Thyroid gland (tissue), 4 donors: ENCODE measurements at regions not wholly inside any gene's neighbourhood (a gene's known extent, or its start where the extent isn't known, plus 50 kb on each side); places are given as distances from the start of the nearest gene placed in this dataset.

ENCODE experiments used
- DNase-seq, 2 donors: peaks; one replicate each; pipeline ENCODE4 v3.0.0-alpha.2; 2019
- H3K27ac ChIP-seq, 3 donors: fragments of 200-600 bp; sonication (generic); 1 replicate in 2 of 3; 2 replicates in 1 of 3; pipeline ENCODE4 v1.5.1; 2016 to 2019; ENCODE audit warnings: mild to moderate bottlenecking in 1 of 3, moderate library complexity in 1 of 3
- H3K27me3 ChIP-seq: fragments of 200-600 bp; sonication (generic); one replicate; pipeline ENCODE4 v1.5.1; 2019
- H3K36me3 ChIP-seq, 2 donors: fragments of 200-600 bp; sonication (generic); one replicate each; pipeline ENCODE4 v1.5.1; 2016 to 2019
- H3K4me1 ChIP-seq, 2 donors: fragments of 200-600 bp; sonication (generic); one replicate each; pipeline ENCODE4 v1.5.1; 2017 to 2019
- H3K4me3 ChIP-seq, 3 donors: fragments of 200-600 bp; sonication (generic); replicated peaks in 1 of 3; 1 replicate in 2 of 3; 2 replicates in 1 of 3; pipeline ENCODE4 v1.5.1; 2016; ENCODE audit warnings: mild to moderate bottlenecking in 1 of 3
- H3K9me3 ChIP-seq: fragments of 200-600 bp; sonication (generic); one replicate; pipeline ENCODE4 v1.5.1; 2017
- CTCF ChIP-seq, 6 experiments: fragments of 200-600 bp in 3 of 6; fragments of 450-650 bp in 3 of 6; sonication (generic) in 3 of 6; IDR thresholded peaks; one replicate each; pipeline ENCODE4 v1.5.1; 2016 to 2019; ENCODE audit warnings: antibody characterized with exemption in 6 of 6, mild to moderate bottlenecking in 2 of 6, inconsistent platforms in 1 of 6, moderate library complexity in 1 of 6
- POLR2A ChIP-seq, 2 donors: fragments of 450-650 bp; IDR thresholded peaks; one replicate each; pipeline ENCODE4 v1.6.1; 2017; ENCODE audit warnings: antibody characterized with exemption in 2 of 2, mild to moderate bottlenecking in 2 of 2, moderate library complexity in 1 of 2
- WGBS, 2 donors: methylation state at CpG; one replicate each; pipeline ENCODE4 v1.1.5; 2017; 5-methylcytosine and 5-hydroxymethylcytosine counted together
- intact Hi-C: fragments of 100-400 bp; cut with DNase I; formaldehyde crosslinking; loops from one replicate; pipeline ENCODE4 v1.15.1; 2023

GRCh38 chr9:11320989-11321388, 708.2 kb upstream of the PTPRD start:
- H3K9me3 ChIP-seq = no peaks in the 10 kb centered on the region
- no peaks in the 10 kb centered on the region for H3K36me3 ChIP-seq
- no peaks in the 10 kb centered on the region for H3K4me1 ChIP-seq
- no peak overlapping the region for H3K4me3 ChIP-seq
- H3K27ac ChIP-seq = no peak overlapping the region
- H3K27me3 ChIP-seq = no peaks in the 10 kb centered on the region
- no peak for DNase-seq
- no peak for TF ChIP-seq POLR2A (IDR thresholded peaks at IDR 0.05)
- no peak for TF ChIP-seq CTCF (IDR thresholded peaks at IDR 0.05)
- intact Hi-C loops = no loop called here

- Histone ChIP-seq H3K27ac (no peak overlapping the region), H3K27me3 (no peaks in the 10 kb centered on the region), H3K4me3 (no peak overlapping the region), H3K9me3 (no peaks in the 10 kb centered on the region), H3K4me1 (no peaks in the 10 kb centered on the region), H3K36me3 (no peaks in the 10 kb centered on the region)
- intact Hi-C loops = no loop called here
- TF ChIP-seq POLR2A (IDR thresholded peaks at IDR 0.05) = no peak
- TF ChIP-seq CTCF (IDR thresholded peaks at IDR 0.05) = no peak
- whole genome bisulfite sequencing, 2 donors = 59 to 80% methylated on average over 1 of the region's 1 CpG
- no peak for DNase-seq
Observed at GRCh38 chr9:11323457-11323856, 710.7 kb upstream of the PTPRD start.

GRCh38 chr9:11326231-11326630, 713.4 kb upstream of the PTPRD start:
- no peak overlapping the region for H3K4me3 ChIP-seq
- DNase-seq = no peak
- intact Hi-C loops = no loop called here
- no peaks in the 10 kb centered on the region for H3K4me1 ChIP-seq
- no peak for TF ChIP-seq CTCF (IDR thresholded peaks at IDR 0.05)
- no peak for TF ChIP-seq POLR2A (IDR thresholded peaks at IDR 0.05)
- no peaks in the 10 kb centered on the region for H3K9me3 ChIP-seq
- no peaks in the 10 kb centered on the region for H3K27me3 ChIP-seq
- no peaks in the 10 kb centered on the region for H3K36me3 ChIP-seq
- no peak overlapping the region for H3K27ac ChIP-seq

- no peaks in the 10 kb centered on the region for H3K36me3 ChIP-seq
- no peaks in the 10 kb centered on the region for H3K9me3 ChIP-seq
- H3K4me1 ChIP-seq = no peaks in the 10 kb centered on the region
- WGBS, 2 donors = 78 to 85% methylated on average over 6 of the region's 6 CpGs
- H3K27ac ChIP-seq = no peak overlapping the region
- TF ChIP-seq POLR2A (IDR thresholded peaks at IDR 0.05) (no peak), CTCF (IDR thresholded peaks at IDR 0.05) (no peak)
- no peaks in the 10 kb centered on the region for H3K27me3 ChIP-seq
- DNase-seq = no peak
- intact Hi-C loops = no loop called here
- H3K4me3 ChIP-seq = no peak overlapping the region
Observed at GRCh38 chr9:11328326-11328725, 715.5 kb upstream of the PTPRD start.

- H3K27ac ChIP-seq = no peak overlapping the region
- intact Hi-C loops = no loop called here
- no peaks in the 10 kb centered on the region for H3K9me3 ChIP-seq
- H3K27me3 ChIP-seq = no peaks in the 10 kb centered on the region
- no peaks in the 10 kb centered on the region for H3K36me3 ChIP-seq
- H3K4me3 ChIP-seq = no peak overlapping the region
- TF ChIP-seq CTCF (IDR thresholded peaks at IDR 0.05) (no peak), POLR2A (IDR thresholded peaks at IDR 0.05) (no peak)
- DNase-seq = no peak
- H3K4me1 ChIP-seq = no peaks in the 10 kb centered on the region
Observed at GRCh38 chr9:11335011-11335410, 722.2 kb upstream of the PTPRD start.
